Type B pancreatic cell (in vitro differentiated cells): ENCODE measurements at regions not wholly inside any gene's neighbourhood (a gene's known extent, or its start where the extent isn't known, plus 50 kb on each side); places are given as distances from the start of the nearest gene placed in this dataset.
A peak's percentile ranks its signal among the peaks of the same experiment; 100 is the strongest.

Experiments used
- DNase-seq: peaks from one replicate; pipeline ENCODE4 v3.0.0; 2021; ENCODE audit warnings: mixed read lengths; ENCODE audit not compliant: unreplicated experiment; ENCODE audit errors: extremely low spot score
- H3K27ac Mint-ChIP-seq: 2 replicates; pipeline ENCODE4 v1.8.0; 2021; ENCODE audit warnings: mild to moderate bottlenecking, mixed read lengths
- H3K27me3 Mint-ChIP-seq: 2 replicates; pipeline ENCODE4 v1.8.0; 2021; ENCODE audit warnings: mixed read lengths
- H3K36me3 Mint-ChIP-seq: 2 replicates; pipeline ENCODE4 v1.8.0; 2021; ENCODE audit warnings: mixed read lengths
- H3K4me1 Mint-ChIP-seq: one replicate; pipeline ENCODE4 v1.8.0; 2021; ENCODE audit warnings: mixed read lengths; ENCODE audit not compliant: unreplicated experiment
- H3K4me3 Mint-ChIP-seq: 2 replicates; pipeline ENCODE4 v1.8.0; 2021; ENCODE audit warnings: mild to moderate bottlenecking, mixed read lengths
- H3K9me3 Mint-ChIP-seq: 2 replicates; pipeline ENCODE4 v1.8.0; 2021; ENCODE audit warnings: mixed read lengths
- CTCF ChIP-seq: fragments of 200-600 bp; sonication (generic); conservative IDR thresholded peaks from 2 replicates; pipeline ENCODE4 v1.5.0; 2021; ENCODE audit warnings: antibody characterized with exemption, mild to moderate bottlenecking

GRCh38 chr9:582775-583174 is 258.7 kb upstream of the DMRT1 start:
- Mint-ChIP-seq H3K4me1 (no peaks in the 10 kb centered on the region), H3K9me3 (peaks cover 4% of the 10 kb centered on the region), H3K27me3 (no peaks in the 10 kb centered on the region), H3K27ac (peak overlapping the region; percentile 29), H3K4me3 (peak overlapping the region; percentile 48), H3K36me3 (peaks cover 6% of the 10 kb centered on the region)
- no peak for TF ChIP-seq CTCF
- no peak for DNase-seq

- Mint-ChIP-seq H3K4me1 (peaks cover 27% of the 10 kb centered on the region), H3K9me3 (no peaks in the 10 kb centered on the region), H3K4me3 (no peak overlapping the region), H3K27me3 (no peaks in the 10 kb centered on the region), H3K27ac (no peak overlapping the region), H3K36me3 (peaks cover 4% of the 10 kb centered on the region)
- no peak for TF ChIP-seq CTCF
- DNase-seq, result no peak
These were observed 254.0 kb upstream of the DMRT1 start for GRCh38 chr9:587527-587926.

DNA sequence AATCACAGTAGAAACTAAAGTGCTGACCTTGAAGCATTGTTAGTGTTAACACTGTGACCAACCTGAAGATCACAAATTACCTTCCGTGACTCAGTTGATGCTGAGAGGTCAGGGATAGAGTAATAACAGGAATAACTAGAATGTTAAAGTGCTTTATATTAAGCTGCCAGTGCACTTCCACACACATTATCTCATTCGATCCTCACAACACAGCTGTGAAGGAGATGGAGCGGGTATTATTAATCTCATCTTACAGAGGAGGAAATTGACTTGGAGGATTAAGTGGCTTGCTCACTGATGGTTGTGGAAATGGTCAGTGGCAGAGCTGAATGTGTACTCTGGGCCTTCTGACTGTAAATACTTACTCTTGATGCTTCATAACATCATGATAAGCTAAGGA is 252.5 kb upstream of the DMRT1 start:
- DNase-seq, result no peak
- Mint-ChIP-seq H3K36me3 (peaks cover 4% of the 10 kb centered on the region), H3K9me3 (no peaks in the 10 kb centered on the region), H3K4me1 (peaks cover 28% of the 10 kb centered on the region), H3K27me3 (no peaks in the 10 kb centered on the region), H3K4me3 (peak overlapping the region; percentile 37), H3K27ac (peak overlapping the region; percentile 64)
- no peak for TF ChIP-seq CTCF

- DNase-seq, result no peak
- Mint-ChIP-seq H3K27ac (peak overlapping the region; percentile 64), H3K36me3 (peaks cover 4% of the 10 kb centered on the region), H3K4me1 (peaks cover 32% of the 10 kb centered on the region), H3K9me3 (no peaks in the 10 kb centered on the region), H3K4me3 (peak overlapping the region; percentile 37), H3K27me3 (no peaks in the 10 kb centered on the region)
- no peak for TF ChIP-seq CTCF
These were observed 251.8 kb upstream of the DMRT1 start for GRCh38 chr9:589723-590122.

- no peak overlapping the region for H3K27ac Mint-ChIP-seq
- peaks cover 32% of the 10 kb centered on the region for H3K4me1 Mint-ChIP-seq
- no peak for DNase-seq
- H3K9me3 Mint-ChIP-seq, result no peaks in the 10 kb centered on the region
- H3K4me3 Mint-ChIP-seq, result peak overlapping the region; percentile 2
- H3K27me3 Mint-ChIP-seq, result no peaks in the 10 kb centered on the region
- peaks cover 4% of the 10 kb centered on the region for H3K36me3 Mint-ChIP-seq
- TF ChIP-seq CTCF, result no peak
These were observed 250.2 kb upstream of the DMRT1 start for GRCh38 chr9:591292-591691.

DNA sequence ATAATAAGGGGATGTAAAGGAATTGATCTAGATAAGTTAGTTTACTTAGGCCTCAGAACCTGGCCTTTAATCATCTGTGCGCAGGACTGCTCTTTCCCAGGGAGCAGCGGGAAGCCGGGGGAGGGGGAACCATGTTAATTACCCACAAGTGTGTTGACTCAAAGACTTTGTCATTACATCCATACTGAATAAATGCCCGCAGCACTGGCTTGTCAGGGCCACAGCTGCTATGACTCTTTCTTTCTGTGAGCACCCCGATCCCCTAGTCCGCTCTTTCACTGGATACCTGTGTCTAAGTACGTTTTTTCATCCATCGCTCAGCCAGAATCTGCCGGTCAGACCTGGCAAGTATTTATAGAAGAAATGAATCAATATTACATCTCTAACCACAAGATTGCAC is 249.3 kb upstream of the DMRT1 start:
- Mint-ChIP-seq H3K4me1 (peaks cover 32% of the 10 kb centered on the region), H3K4me3 (no peak overlapping the region), H3K27ac (no peak overlapping the region), H3K27me3 (no peaks in the 10 kb centered on the region), H3K9me3 (no peaks in the 10 kb centered on the region), H3K36me3 (peaks cover 7% of the 10 kb centered on the region)
- TF ChIP-seq CTCF, result no peak
- no peak for DNase-seq
